ENCODE measurements at regions not wholly inside any gene's neighbourhood (a gene's known extent, or its start where the extent isn't known, plus 50 kb on each side); places are given as distances from the start of the nearest gene placed in this dataset.

- no peak for TF ChIP-seq POLR2A (IDR thresholded peaks at IDR 0.05; ENCODE audit: low read length)
- no peak for TF ChIP-seq GATA1 (IDR thresholded peaks at IDR 0.05; ENCODE audit: low read depth, low read length)
Measured at GRCh38 chr5:125209650-125210049, 463.2 kb upstream of the ZNF608 start.

Measured in erythroblast (primary cell).